ENCODE measurements at regions not wholly inside any gene's neighbourhood (a gene's known extent, or its start where the extent isn't known, plus 50 kb on each side); places are given as distances from the start of the nearest gene placed in this dataset.

GRCh38 chr2:15714609-15715008, 122.9 kb downstream of the DDX1 start:
- TF ChIP-seq EZH2 (IDR thresholded peaks at IDR 0.05; ENCODE audit: borderline replicate concordance, low read depth, low read length, severe bottlenecking) (no peak), CTCF (IDR thresholded peaks at IDR 0.05; ENCODE audit: borderline replicate concordance, extremely low read depth, low read length, poor library complexity, severe bottlenecking) (no peak)

Measured in DND-41 (cell line).